ENCODE measurements at regions not wholly inside any gene's neighbourhood (a gene's known extent, or its start where the extent isn't known, plus 50 kb on each side); places are given as distances from the start of the nearest gene placed in this dataset.

GRCh38 chr4:176964116-176964691, 171.5 kb upstream of the VEGFC start:
- no peak for ATAC-seq (ENCODE audit: low read depth)
- no peak for DNase-seq
- intact Hi-C loops (cut with micrococcal nuclease), result no loop called here
- Mint-ChIP-seq H3K27ac (no peak overlapping the region), H3K4me1 (no peaks in the 10 kb centered on the region), H3K36me3 (ENCODE audit: low read depth) (no peaks in the 10 kb centered on the region), H3K4me3 (no peak overlapping the region), H3K27me3 (no peaks in the 10 kb centered on the region), H3K9me3 (peaks cover 2% of the 10 kb centered on the region)
- CTCF ChIA-PET, result no interaction called here
- no peak for TF ChIP-seq CTCF (IDR thresholded peaks at IDR 0.05)
- POLR2A ChIA-PET, result no interaction called here

GRCh38 chr4:176967586-176967985, 174.9 kb upstream of the VEGFC start:
- Mint-ChIP-seq H3K4me1 (no peaks in the 10 kb centered on the region), H3K4me3 (no peak overlapping the region), H3K36me3 (ENCODE audit: low read depth) (no peaks in the 10 kb centered on the region), H3K9me3 (peaks cover 2% of the 10 kb centered on the region), H3K27me3 (no peaks in the 10 kb centered on the region), H3K27ac (no peak overlapping the region)
- no peak for ATAC-seq (ENCODE audit: low read depth)
- CTCF ChIA-PET, result no interaction called here
- intact Hi-C loops (cut with micrococcal nuclease), result no loop called here
- no peak for TF ChIP-seq CTCF (IDR thresholded peaks at IDR 0.05)
- POLR2A ChIA-PET, result no interaction called here
- DNase-seq, result no peak

- ATAC-seq (ENCODE audit: low read depth), result no peak
These were observed 175.4 kb upstream of the VEGFC start for GRCh38 chr4:176968094-176968493.

GRCh38 chr4:176969011-176969410, 176.3 kb upstream of the VEGFC start:
- no peak overlapping the region for H3K27ac Mint-ChIP-seq
- CTCF ChIA-PET, result no interaction called here
- POLR2A ChIA-PET, result no interaction called here
- H3K36me3 Mint-ChIP-seq (ENCODE audit: low read depth), result no peaks in the 10 kb centered on the region
- intact Hi-C loops (cut with micrococcal nuclease), result no loop called here
- no peak for DNase-seq
- no peak for ATAC-seq (ENCODE audit: low read depth)
- TF ChIP-seq CTCF (IDR thresholded peaks at IDR 0.05), result no peak
- H3K4me3 Mint-ChIP-seq, result no peak overlapping the region
- no peaks in the 10 kb centered on the region for H3K27me3 Mint-ChIP-seq
- H3K9me3 Mint-ChIP-seq, result peaks cover 2% of the 10 kb centered on the region
- H3K4me1 Mint-ChIP-seq, result no peaks in the 10 kb centered on the region

More at GRCh38 chr4:176968094-176968493, 175.4 kb upstream of the VEGFC start:
- no peaks in the 10 kb centered on the region for H3K36me3 Mint-ChIP-seq (ENCODE audit: low read depth)
- no peak overlapping the region for H3K4me3 Mint-ChIP-seq
- POLR2A ChIA-PET, result no interaction called here
- intact Hi-C loops (cut with micrococcal nuclease), result no loop called here
- no peak for DNase-seq
- CTCF ChIA-PET, result no interaction called here
- no peak overlapping the region for H3K27ac Mint-ChIP-seq
- H3K9me3 Mint-ChIP-seq, result peaks cover 2% of the 10 kb centered on the region
- TF ChIP-seq CTCF (IDR thresholded peaks at IDR 0.05), result no peak
- no peaks in the 10 kb centered on the region for H3K27me3 Mint-ChIP-seq
- H3K4me1 Mint-ChIP-seq, result no peaks in the 10 kb centered on the region

GRCh38 chr4:176970853-176971252, 178.1 kb upstream of the VEGFC start:
- H3K4me1 Mint-ChIP-seq, result no peaks in the 10 kb centered on the region
- no peaks in the 10 kb centered on the region for H3K27me3 Mint-ChIP-seq
- ATAC-seq (ENCODE audit: low read depth), result no peak
- TF ChIP-seq CTCF (IDR thresholded peaks at IDR 0.05), result no peak
- intact Hi-C loops (cut with micrococcal nuclease), result no loop called here
- no peaks in the 10 kb centered on the region for H3K36me3 Mint-ChIP-seq (ENCODE audit: low read depth)
- ChIA-PET POLR2A (no interaction called here), CTCF (no interaction called here)
- no peak overlapping the region for H3K4me3 Mint-ChIP-seq
- H3K27ac Mint-ChIP-seq, result no peak overlapping the region
- H3K9me3 Mint-ChIP-seq, result no peaks in the 10 kb centered on the region
- DNase-seq, result no peak
